Stimulated activated CD8-positive, alpha-beta memory T cell treated with anti-CD3 and anti-CD28 coated beads, Interleukin-7, amount 100 ng/mL, for 24 hours (primary cell): ENCODE measurements at regions not wholly inside any gene's neighbourhood (a gene's known extent, or its start where the extent isn't known, plus 50 kb on each side); places are given as distances from the start of the nearest gene placed in this dataset.

Experiments used
- DNase-seq: peaks from one replicate; pipeline ENCODE4 v3.0.0-alpha.2; 2020; ENCODE audit warnings: low read depth

DNA sequence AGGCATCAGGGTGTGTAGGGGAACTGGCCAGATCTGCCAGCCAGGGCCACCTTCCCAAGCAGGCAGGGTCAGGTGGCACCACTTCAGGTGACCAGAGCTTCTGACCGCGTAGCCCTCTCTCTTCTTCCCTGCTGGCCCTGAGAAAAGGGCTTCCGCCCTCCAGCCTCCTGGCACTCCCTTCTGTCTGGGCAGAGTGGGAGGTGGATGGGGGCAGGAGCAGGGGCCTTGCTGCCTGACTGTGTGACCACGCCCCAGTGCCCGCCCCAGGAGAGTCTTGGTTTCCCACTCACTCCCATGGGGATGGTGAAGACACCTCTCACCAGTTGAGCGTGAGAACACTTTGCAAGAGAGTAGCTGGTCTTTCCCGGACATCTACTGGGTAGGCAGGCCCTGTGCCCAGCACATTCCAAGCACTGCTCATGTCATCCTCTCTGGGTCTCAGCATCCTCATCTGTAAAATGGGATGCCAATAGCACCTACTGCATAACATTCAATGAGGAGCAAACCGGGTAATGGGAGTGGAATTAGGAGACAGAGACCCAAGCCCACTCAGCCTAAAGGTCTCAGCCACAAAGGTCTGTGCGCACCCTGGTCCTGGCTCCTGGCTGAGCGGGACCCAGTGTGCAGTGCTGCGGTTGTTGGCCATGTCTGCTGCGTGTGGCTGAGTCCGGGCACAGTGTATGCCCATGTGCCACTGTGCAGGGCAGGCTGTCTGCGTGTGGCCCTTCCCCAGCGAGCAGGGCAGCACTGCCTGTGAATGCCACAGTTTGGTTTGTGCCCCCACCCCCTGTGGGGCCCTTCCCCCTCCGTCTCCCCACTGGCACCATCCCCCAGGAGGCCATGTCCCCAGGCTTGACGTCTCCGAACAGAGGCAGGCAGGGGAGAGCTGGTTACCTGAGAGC, 179.1 kb upstream of the IER5L start:
- DNase-seq: no peak

DNA sequence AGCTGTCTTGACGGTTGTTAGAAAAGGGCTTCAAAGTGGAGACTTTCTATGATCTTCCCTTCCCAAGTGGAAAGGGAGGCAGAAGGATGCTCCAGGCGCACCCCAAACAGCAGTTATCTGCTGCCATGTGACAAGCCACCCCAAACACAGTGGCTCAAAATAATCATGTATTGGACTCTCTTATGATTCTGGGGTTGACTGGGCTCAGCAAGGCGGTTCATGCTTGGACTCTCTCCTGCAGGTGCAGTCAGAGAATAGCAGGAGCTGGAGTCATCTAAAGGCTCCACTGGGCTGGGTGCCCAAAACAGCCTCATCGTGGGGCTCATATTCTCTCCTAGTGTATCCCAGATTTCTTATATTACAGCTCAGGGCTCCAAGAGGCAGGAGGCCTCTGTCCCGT, 177.6 kb upstream of the IER5L start:
- DNase-seq: no peak

DNA sequence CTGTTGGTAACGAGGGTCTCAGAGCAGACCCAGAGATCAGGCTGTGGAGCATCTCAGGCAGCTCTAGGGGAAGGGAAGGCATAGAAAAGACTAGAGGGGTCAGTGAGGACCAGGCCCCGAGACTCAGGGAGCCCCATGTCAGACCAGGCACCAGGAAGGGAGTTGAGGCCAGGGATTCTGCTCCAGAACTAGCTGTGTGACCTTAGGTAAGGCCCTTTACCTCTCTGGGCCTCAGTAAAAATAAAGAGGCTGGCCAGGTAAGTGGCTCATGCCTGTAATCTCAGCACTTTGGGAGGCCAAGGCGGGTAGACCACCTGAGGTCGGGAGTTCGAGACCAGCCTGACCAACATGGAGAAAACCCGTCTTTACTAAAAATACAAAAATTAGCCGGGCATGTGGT, 176.4 kb upstream of the IER5L start:
- no peak for DNase-seq

DNA sequence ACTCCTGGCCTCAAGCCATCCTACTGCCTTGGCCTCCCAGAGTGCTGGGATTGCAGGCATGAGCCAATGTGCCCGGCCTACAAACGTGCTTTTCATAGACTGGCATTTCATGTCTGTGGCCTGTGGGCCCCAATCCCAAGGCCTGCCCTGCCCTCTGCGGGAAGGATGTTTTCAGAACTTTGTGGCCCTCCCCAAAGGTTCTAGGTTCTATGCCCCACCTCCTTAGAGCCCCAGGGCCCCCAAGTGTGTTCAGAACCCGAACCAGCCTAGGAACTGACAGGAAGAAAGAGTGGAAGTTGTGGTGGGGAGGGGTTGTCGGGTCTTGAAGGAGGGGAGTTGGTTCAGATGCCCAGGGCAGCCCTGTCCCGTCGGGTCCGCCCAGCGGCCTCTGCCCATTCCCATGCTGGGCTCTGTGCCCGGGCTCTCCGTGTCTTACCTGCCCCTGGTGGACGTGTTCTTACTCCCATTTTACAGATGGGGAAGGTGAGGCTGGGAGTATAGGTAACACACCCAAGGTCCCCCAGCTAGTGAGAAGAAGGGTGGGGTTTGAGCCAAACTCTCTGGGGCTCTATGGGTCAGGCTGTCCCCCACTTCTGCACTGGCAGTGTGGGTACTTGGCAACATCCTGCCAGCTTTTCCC, 175.8 kb upstream of the IER5L start:
- DNase-seq: no peak

DNA sequence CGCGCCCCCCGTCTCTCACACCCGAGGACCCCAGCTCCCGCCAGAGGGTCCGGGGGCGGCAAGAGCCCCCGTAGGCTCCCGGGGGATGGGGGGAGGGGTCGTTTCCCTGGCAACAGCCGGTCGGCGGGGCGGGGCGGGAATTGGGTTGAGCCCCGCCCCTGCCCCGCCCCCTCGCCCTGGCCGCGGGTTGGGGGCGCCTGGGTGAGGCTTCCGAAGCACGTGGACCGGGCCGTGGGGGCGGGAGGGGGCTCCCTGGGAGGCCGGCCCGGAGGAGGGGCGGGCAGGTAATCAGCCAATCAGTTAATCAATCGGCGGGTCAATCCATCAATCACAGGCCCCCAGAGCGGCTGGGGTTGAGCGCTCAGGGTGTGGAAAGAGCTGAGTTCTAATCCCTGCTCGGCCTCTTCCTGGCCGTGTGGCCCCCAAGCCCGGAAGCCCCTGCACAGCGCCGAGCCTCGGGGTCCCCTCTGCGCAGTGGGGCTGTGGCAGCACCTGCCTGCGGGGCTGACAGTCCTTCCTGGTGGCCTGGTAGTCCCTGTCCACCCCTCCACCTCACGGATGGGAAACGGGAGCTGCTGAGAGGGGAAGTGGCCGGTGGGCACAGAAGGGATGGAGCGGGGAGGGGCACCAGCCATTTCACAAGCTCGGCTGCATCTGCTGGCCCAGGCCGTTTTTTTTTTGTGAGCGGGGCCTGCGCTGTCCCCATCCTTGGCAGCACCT, 174.2 kb upstream of the IER5L start:
- DNase-seq: no peak

DNA sequence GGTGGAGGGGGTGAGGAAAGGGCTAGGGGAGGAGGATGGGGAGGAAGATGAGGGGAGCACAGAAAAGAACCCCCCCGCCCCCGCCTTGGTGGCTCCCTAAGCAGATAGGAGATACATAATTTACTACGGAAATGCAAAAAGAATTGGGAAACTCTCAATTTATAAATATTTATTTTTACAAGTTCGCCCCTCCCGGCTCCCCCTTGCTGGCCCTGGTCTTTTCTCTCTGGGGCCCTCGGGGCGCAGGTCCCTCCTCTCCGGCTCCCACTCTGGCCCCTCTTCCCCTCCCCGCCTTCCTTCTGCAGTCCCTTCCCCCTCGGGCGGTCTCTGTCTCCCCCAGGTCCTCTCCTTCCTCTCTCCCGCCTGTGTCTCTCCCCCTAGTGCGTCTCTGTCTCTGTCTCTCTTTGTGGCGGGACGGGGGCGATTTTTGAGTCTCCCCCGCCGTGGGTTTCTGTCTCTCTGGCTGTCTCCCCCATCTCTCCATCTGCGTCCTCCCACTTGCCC, 173.6 kb upstream of the IER5L start:
- DNase-seq: no peak

DNA sequence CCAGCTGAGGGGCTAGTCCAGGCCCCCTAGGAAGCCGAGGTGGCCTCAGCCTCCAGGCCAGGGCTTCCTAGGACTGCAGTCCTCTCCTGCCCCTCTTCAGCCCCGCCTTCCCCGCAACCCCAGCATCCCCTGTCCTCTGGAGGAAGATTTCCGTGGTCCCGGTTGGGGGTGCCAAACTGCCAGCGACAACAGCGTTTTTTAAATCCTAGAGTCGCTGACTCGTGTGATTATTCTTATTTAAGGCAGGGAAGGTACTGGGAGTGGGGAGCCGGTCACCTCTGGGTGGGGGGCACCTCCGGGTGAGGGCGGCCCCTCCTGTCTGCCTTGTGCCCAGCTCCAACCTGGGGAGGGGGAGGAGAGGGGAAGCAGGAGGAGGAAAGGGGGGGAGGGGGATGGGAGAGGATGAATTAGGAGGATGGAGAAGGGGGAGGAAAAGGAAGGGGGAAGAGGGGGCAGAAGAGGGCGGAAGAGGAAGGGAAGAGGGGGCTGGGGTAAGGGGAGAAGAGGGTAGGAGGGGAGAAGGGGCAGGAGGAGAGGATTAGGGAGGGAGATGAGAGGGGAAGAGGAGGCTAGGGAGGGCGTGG, 173.1 kb upstream of the IER5L start:
- no peak for DNase-seq

DNA sequence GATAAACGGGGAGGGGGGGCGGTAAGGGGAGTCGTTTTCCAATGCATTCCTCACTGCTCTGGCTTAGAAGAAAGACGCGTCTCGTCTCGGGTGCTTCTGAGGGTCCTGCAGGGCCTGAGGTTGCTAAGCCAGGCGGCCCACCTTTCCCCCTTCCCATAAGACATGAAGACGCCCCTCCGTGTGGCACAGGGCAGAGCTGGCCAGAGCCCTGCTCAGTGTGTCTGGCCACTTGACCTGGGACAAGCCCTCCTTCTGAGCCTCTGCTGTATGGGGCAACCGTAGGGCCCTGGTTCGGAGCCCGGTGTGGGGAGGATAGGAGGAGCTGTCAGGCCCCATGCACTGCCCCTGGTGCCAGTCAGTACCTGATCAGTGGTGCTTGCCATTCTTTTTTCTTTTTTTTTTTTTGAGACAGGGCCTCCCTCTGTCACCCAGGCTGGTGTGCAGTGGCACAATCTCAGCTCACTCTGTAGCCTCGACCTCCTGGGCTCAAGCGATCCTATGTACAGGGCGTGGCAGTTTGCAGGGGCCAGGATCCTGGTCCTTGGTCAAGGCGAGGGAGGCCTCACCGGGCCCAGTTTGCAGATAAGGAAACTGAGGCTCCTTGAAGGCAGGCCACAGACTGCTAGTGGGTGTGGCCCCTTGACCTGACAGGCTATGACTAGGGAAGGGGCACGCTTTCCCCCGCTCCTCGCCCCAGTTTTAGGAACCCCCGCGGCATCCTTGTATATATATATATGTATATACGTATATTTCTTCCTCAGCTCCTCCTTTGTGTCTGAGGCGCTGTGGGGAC, 172.3 kb upstream of the IER5L start:
- DNase-seq: no peak

DNA sequence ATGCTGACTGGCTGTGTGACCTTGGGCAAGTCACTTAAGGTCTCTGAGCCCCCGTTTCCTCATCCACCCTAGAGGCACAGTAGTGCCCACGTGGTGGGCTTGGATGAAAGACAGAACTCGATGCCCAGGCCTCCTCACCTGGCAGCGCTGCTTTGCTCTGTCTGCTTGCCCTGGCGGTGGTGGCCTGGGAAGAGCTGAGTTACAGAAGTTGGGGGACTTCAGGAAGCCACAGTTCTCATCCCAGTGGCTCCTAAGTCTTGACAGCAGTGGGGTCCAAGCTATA, 171.5 kb upstream of the IER5L start:
- no peak for DNase-seq

DNA sequence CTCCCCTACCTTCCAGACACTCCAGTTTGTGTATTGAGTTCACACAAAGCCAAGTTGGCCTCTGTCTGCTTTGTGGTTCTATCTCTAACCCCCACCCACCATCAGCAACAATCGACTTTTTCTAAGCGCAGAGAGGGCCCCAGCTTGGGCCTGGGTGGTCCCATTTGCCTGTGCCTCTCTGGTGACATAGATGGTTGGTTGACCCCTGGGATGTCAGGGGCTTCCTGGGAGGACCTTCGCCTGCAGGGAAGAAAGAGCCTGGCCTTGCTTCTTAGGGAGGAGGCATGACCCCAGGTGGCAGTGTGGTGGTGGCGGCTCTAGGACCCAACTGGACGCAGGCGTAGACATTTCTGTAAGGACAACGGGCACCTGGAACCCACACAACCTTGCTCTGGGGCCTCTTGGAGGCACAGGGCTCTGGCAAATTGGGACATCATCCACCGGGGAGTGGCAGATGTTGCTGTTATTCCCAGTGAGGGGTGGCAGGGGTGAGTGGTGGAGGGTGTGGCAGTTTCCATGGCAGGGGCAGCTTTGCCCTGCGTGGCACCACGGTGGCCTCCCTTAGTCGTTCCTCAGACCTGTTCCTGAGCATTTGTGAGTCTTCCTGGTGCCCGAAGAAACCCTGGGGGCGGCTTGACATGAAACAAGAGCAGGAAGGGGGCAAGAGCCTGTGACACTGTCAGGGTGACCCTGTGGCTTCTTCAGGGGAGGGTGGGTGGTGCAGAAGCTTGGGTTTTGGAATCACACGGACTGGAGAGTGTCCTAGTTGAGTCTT, 171.0 kb upstream of the IER5L start:
- no peak for DNase-seq

DNA sequence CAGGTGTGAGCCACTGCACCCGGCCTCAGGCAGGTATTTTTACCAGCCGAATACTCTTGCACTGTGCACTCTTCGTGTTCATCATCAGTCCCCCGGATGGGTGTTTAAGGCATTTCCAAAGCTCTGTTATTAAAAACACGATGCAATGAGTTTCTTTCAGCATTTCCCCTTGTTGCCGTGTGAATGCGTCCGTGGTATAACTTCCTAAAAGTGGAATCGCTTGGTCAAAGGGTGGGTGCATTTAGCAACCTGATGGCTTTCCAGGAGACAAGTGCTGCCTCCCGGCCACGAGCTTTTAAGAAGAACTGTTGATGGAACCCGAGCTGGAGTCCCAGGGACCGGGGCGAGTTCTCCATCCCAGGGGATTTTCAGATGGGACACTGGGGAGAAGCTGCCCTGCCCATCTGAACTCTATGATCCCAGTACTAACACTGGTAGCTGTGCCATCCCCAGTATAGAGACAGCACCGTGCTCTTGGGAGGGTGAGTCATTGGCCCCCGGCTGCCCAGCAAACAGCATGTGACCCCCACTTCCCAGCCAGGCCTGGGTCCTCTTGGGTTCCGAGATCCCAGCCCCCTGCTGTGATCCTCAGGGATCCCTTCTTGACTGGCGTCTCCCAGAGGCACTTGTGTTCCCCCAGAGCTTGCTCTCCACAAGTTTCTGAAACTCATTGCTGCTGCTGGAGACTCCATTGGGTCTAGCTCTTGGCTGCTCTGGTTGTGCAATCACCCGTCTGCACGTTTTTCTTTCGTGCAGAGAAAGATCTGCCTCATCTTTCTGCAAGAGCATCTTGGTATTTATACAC, 169.5 kb upstream of the IER5L start:
- no peak for DNase-seq

DNA sequence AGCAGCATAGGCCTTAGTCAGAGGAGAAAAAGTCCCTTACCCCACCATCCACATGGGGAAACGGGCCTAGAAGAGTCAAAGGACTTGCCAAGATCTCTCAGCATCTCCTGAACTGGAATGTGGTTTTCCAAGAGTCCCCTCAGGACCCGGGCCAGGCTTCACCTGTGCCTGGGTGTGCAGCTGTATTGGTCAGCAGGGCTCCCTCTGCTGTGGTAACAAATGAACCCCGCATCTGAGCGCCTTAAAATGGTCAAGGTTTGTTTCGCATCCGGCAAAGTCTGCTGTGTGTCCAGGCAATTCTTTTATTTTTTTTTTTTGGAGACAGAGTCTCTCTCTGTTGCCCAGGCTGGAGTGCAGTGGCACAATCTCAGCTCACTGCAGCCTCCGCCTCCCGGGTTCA, 168.0 kb upstream of the IER5L start:
- DNase-seq: no peak

DNA sequence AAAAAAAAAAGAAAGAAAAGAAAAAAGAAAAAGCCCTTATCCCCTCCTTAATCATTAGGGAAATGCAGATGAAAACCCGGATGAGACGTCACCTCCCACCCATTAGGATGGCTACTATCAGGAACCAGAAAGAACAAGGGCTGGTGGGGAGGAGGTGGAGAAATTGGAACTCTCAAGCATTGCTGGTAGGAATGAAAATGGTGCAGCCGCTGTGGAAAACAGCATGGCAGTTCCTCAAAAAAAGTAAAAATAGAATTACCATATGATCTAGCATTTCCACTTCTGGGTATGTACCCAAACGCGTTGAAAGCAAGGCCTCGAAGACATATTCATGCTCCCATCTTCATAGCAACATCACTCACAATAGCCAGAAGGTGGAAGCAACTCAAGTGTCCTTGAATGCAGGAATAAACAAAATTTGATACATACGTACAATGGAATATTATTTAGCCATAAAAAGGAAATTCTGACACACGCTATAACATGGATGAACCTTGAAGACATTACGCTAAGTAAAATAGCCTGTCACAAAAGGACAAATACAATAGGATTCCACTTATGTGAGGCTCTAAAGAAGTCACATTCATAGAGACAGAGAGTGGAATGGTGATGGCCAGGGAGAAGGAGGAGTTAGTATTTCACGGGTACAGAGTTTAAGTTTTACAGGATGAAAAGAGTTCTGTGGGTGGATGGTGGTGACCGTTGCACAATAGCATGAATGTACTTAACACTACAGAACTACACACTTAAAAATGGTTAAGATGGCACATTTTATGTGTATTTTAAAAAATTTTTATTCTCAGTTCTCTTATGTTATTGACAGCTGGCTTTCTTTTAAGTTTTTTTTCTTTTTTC, 166.8 kb upstream of the IER5L start:
- no peak for DNase-seq

DNA sequence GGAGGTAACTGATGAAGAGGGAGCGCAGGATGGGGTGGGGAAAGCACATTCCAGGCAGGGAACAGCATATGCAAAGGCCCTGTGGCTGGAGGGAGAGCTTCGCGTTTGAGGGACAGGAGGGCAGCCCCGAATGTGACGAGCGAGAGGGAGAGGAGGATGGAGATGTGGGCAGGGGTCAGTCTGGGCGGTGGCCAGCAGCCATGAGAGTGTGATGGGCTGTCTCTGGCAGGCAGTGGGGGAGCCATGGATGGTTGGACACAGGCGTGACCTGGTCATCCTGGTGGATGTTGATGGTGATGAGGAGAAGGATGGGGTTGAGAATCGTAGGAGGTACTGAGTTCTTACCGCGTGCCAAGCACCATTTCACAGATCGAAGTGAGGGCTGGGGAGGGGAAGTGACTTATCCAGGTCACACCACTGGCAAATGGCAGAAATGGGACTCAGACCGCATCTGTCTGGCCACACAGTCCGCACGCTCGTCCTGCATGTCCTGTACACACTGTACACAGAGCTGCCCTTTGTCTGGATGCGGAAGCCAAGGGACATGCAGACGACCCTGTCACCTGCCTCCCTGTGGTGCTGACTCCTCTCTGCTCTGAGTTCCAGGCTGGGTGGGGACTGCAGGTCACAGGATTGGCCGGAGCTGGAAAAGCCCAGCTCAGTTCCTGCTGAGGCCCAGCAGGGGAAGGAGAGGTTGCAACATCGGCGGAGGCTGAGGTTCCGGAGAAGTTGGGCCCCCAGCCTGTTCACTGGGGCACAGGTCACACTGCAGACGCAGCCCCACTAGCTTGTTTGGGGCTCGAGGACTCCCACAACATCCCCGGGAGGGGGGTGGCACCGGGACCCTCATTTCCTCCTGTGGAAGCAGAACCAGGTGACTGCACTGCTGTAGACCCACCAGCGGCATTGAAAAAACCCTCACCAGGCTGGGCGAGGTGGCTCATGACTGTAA, 165.6 kb upstream of the IER5L start:
- no peak for DNase-seq

DNA sequence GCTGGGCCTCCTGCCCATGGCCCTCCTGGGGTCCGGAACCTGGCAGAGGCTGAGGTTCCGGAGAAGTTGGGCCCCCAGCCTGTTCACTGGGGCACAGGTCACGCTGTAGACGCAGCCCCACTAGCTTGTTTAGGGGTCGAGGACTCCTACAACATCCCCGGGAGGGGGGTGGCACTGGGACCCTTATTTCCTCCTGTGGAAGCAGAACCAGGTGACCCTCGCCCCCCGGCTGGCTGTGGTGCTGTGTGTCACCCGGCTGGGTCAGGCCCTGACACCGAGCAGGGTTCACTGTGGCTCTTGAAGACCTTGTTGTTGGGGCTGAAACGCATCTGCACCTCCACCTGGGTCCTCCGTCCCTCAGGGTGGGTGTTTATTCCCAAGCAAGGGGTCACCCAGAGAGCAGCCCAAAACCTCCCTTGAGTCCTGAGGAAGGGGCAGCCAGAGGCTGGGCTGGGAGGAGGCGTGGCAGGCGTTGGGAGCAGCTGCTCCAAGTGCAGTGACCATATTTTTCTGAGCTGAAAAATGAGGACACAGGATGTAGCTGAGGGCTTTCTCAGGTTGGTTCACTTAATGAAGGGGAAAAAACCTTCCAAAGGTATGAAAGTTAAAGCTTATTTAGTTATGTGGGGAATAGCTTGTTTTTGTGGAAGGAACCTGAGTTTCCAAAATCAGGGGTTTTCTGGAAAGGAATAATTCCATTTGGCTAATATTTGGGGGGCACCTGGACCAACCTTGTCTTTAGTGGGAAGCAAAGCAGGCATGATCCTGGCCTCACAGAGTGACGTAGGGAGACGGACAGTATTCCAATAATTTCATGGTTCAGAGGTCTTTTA, 164.7 kb upstream of the IER5L start:
- no peak for DNase-seq

DNA sequence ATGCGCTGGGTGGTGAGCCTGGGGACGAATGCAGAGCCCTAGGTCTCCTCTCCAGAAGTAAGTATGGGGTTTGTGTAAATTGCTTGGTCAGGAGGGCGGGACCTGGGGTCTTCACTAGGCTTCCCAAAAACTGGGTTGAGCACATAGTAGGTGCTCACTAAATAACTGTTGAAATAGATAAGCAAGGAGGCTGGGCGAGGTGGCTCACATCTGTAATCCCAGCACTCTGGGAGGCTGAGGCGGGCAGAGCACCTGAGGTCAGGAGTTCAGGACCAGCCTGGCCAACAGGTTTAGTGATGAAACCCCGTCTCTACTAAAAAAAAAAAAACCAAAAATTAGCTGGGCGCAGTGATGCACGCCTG, 163.9 kb upstream of the IER5L start:
- no peak for DNase-seq
